Adrenal gland (tissue), 9 donors: ENCODE measurements at regions not wholly inside any gene's neighbourhood (a gene's known extent, or its start where the extent isn't known, plus 50 kb on each side); places are given as distances from the start of the nearest gene placed in this dataset.

Source experiments
- DNase-seq, 7 donors: peaks; one replicate each; pipeline ENCODE4 v3.0.0-alpha.2; 2019 to 2020
- H3K27ac ChIP-seq, 5 donors: fragments of 200-600 bp; sonication (generic) in 4 of 5; 1 replicate in 3 of 5; 2 replicates in 2 of 5; pipeline versions ENCODE4 v1.5.1 to v1.8.0; 2016 to 2020; ENCODE audit warnings: mild to moderate bottlenecking in 1 of 5
- H3K27me3 ChIP-seq: fragments of 200-600 bp; 2 replicates; pipeline ENCODE4 v1.8.0; 2021
- H3K36me3 ChIP-seq, 2 donors: fragments of 200-600 bp; replicated peaks in 1 of 2; 1 replicate in 1 of 2; 2 replicates in 1 of 2; pipeline versions ENCODE4 v1.5.1 to v1.8.0; 2018 to 2022
- H3K4me1 ChIP-seq, 2 donors: fragments of 200-600 bp; replicated peaks in 1 of 2; 1 replicate in 1 of 2; 2 replicates in 1 of 2; pipeline versions ENCODE4 v1.5.1 to v1.8.0; 2018 to 2021
- H3K4me3 ChIP-seq, 4 donors: fragments of 200-600 bp; sonication (generic) in 3 of 4; one replicate each; pipeline ENCODE4 v1.5.1; 2016 to 2018
- H3K9me3 ChIP-seq, 3 donors: fragments of 200-600 bp; sonication (generic) in 1 of 3; replicated peaks in 1 of 3; 1 replicate in 2 of 3; 2 replicates in 1 of 3; pipeline versions ENCODE4 v1.5.1 to v1.8.0; 2016 to 2021
- CTCF ChIP-seq, 6 experiments: fragments of 450-650 bp in 4 of 6; fragments of 200-600 bp in 2 of 6; sonication (generic) in 1 of 6; IDR thresholded peaks; 1 replicate in 5 of 6; 2 replicates in 1 of 6; pipeline versions ENCODE4 v1.5.1 to v1.8.0; 2016 to 2021; ENCODE audit warnings: antibody characterized with exemption in 6 of 6, mild to moderate bottlenecking in 2 of 6, moderate library complexity in 1 of 6
- POLR2A ChIP-seq, 2 donors: fragments of 450-650 bp; IDR thresholded peaks; one replicate each; pipeline ENCODE4 v1.6.1; 2017; ENCODE audit warnings: antibody characterized with exemption in 2 of 2, mild to moderate bottlenecking in 2 of 2, moderate library complexity in 1 of 2
- WGBS, 4 donors: extraction: QIAGEN DNeasy Blood & Tissue Kit in 2 of 4; methylation state at CpG; one replicate each; pipeline versions ENCODE4 v1.1.5 to v1.1.7; 2013 to 2017; 5-methylcytosine and 5-hydroxymethylcytosine counted together
- intact Hi-C, 2 donors: fragments of 100-400 bp; cut with DNase I; formaldehyde crosslinking; loops; one replicate each; pipeline versions ENCODE4 v1.14.1 to v1.15.0; 2022 to 2023
- donor health status: healthy with polysubstance abuse.
- donor health status: Bipolar disorder and iron deficiency.
- donor health status: DM: yes; HTN: yes; CAD: no.
- donor health status: DM: no; HTN: no; CAD: no.
- donor health status: DM: no; HTN: no; CAD: no.

- Histone ChIP-seq H3K36me3 (no peaks in the 10 kb centered on the region), H3K4me1 (no peaks in the 10 kb centered on the region), H3K27me3 (no peaks in the 10 kb centered on the region), H3K27ac (no peak overlapping the region), H3K9me3 (no peaks in the 10 kb centered on the region), H3K4me3 (no peak overlapping the region)
- 84 to 87% (median 85%) methylated on average over 27 of the region's 27 CpGs for WGBS, 4 donors
- TF ChIP-seq CTCF (IDR thresholded peaks at IDR 0.05): no peak
- TF ChIP-seq POLR2A (IDR thresholded peaks at IDR 0.05): no peak
- intact Hi-C loops: no loop called here
- DNase-seq: no peak
Observed at GRCh38 chr3:11705049-11705448, 61.3 kb upstream of the VGLL4 start.

- Histone ChIP-seq H3K9me3 (no peaks in the 10 kb centered on the region), H3K4me1 (no peaks in the 10 kb centered on the region), H3K27me3 (no peaks in the 10 kb centered on the region), H3K27ac (no peak overlapping the region), H3K36me3 (no peaks in the 10 kb centered on the region), H3K4me3 (no peak overlapping the region)
- DNase-seq: no peak
- WGBS, 4 donors: 88 to 92% (median 91%) methylated on average over 4 of the region's 4 CpGs
- intact Hi-C loops: no loop called here
- TF ChIP-seq POLR2A (IDR thresholded peaks at IDR 0.05) (no peak), CTCF (IDR thresholded peaks at IDR 0.05) (no peak)
Observed at GRCh38 chr3:11703146-11703545, 59.4 kb upstream of the VGLL4 start.

GRCh38 chr3:11699083-11699427, 55.3 kb upstream of the VGLL4 start:
- Histone ChIP-seq H3K9me3 (no peaks in the 10 kb centered on the region), H3K27ac (no peak overlapping the region)

GRCh38 chr3:11698326-11699082, 54.8 kb upstream of the VGLL4 start:
- no peak for TF ChIP-seq POLR2A (IDR thresholded peaks at IDR 0.05)
- no peak for TF ChIP-seq CTCF (IDR thresholded peaks at IDR 0.05)
- no peak for DNase-seq
- H3K27me3 ChIP-seq: no peaks in the 10 kb centered on the region
- H3K9me3 ChIP-seq: no peaks in the 10 kb centered on the region
- no peak overlapping the region for H3K4me3 ChIP-seq
- H3K4me1 ChIP-seq: no peaks in the 10 kb centered on the region
- H3K36me3 ChIP-seq: peaks cover 0 to 4% of the 10 kb centered on the region in 2 donors
- intact Hi-C loops: no loop called here
- WGBS, 4 donors: 92 to 96% (median 93%) methylated on average over 7 of the region's 7 CpGs
- H3K27ac ChIP-seq: no peak overlapping the region

More at GRCh38 chr3:11699083-11699427, 55.3 kb upstream of the VGLL4 start:
- no peak overlapping the region for H3K4me3 ChIP-seq
- DNase-seq: no peak
- TF ChIP-seq CTCF (IDR thresholded peaks at IDR 0.05) (no peak), POLR2A (IDR thresholded peaks at IDR 0.05) (no peak)
- WGBS, 4 donors: 75 to 92% (median 80%) methylated on average over 2 of the region's 2 CpGs
- peaks cover 0 to 4% of the 10 kb centered on the region in 2 donors for H3K36me3 ChIP-seq
- H3K27me3 ChIP-seq: no peaks in the 10 kb centered on the region
- intact Hi-C loops: no loop called here
- no peaks in the 10 kb centered on the region for H3K4me1 ChIP-seq
